Progenitor cell of endocrine pancreas (in vitro differentiated cells): ENCODE measurements at regions not wholly inside any gene's neighbourhood (a gene's known extent, or its start where the extent isn't known, plus 50 kb on each side); places are given as distances from the start of the nearest gene placed in this dataset.
"Not testable (repeated sequence)": the region's sequence is repeated elsewhere in the genome, so short reads cannot be mapped to it uniquely, and the experiment has no call there.

Experiments used
- DNase-seq: peaks from one replicate; pipeline ENCODE4 v3.0.0; 2021; ENCODE audit warnings: low spot score; ENCODE audit not compliant: unreplicated experiment
- H3K27ac Mint-ChIP-seq: 2 replicates; pipeline ENCODE4 v1.8.0; 2021; ENCODE audit warnings: mild to moderate bottlenecking, moderate library complexity, mixed read lengths
- H3K27me3 Mint-ChIP-seq: 2 replicates; pipeline ENCODE4 v1.8.0; 2021; ENCODE audit warnings: mixed read lengths
- H3K36me3 Mint-ChIP-seq: 2 replicates; pipeline ENCODE4 v1.8.0; 2022; ENCODE audit warnings: mixed read lengths; ENCODE audit not compliant: insufficient read depth
- H3K4me1 Mint-ChIP-seq: 2 replicates; pipeline ENCODE4 v1.8.0; 2021; ENCODE audit warnings: low read depth, mixed read lengths
- H3K4me3 Mint-ChIP-seq: 2 replicates; pipeline ENCODE4 v1.8.0; 2021; ENCODE audit warnings: low read depth, mild to moderate bottlenecking, moderate library complexity, mixed read lengths
- H3K9me3 Mint-ChIP-seq: 2 replicates; pipeline ENCODE4 v1.8.0; 2021; ENCODE audit warnings: low read depth, mixed read lengths
- TF ChIP-seq, protein P1 (sequence below): fragments of 200-600 bp; sonication (generic); IDR thresholded peaks from one replicate; pipeline ENCODE4 v1.5.0; 2021; ENCODE audit warnings: antibody characterized with exemption, mild to moderate bottlenecking; ENCODE audit not compliant: unreplicated experiment

DNA sequence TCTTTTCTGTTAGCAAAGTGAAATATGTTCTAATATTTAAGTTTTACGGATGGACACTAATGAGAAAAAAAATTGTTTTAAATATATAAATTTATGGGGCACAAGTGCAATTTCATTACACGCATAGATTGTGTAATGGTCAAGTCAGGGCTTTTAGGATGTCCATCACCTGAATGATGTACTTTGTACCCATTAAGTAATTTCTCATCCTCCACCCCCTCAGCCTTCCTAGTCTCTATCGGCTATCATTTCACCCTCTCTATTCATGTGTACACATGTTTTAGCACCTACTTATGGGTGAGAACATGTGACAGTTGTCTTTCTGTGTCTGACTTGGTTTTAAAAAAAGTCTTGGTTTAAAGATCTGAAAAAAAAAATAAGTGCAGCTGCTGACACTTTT, 616.0 kb downstream of the IQCM start:
- Mint-ChIP-seq H3K9me3 (no peaks in the 10 kb centered on the region), H3K27me3 (peaks cover 2% of the 10 kb centered on the region), H3K27ac (no peak overlapping the region), H3K4me3 (no peak overlapping the region), H3K4me1 (no peaks in the 10 kb centered on the region), H3K36me3 (no peaks in the 10 kb centered on the region)
- DNase-seq = no peak
- TF ChIP-seq, protein P1, sequence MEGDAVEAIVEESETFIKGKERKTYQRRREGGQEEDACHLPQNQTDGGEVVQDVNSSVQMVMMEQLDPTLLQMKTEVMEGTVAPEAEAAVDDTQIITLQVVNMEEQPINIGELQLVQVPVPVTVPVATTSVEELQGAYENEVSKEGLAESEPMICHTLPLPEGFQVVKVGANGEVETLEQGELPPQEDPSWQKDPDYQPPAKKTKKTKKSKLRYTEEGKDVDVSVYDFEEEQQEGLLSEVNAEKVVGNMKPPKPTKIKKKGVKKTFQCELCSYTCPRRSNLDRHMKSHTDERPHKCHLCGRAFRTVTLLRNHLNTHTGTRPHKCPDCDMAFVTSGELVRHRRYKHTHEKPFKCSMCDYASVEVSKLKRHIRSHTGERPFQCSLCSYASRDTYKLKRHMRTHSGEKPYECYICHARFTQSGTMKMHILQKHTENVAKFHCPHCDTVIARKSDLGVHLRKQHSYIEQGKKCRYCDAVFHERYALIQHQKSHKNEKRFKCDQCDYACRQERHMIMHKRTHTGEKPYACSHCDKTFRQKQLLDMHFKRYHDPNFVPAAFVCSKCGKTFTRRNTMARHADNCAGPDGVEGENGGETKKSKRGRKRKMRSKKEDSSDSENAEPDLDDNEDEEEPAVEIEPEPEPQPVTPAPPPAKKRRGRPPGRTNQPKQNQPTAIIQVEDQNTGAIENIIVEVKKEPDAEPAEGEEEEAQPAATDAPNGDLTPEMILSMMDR = no peak

DNA sequence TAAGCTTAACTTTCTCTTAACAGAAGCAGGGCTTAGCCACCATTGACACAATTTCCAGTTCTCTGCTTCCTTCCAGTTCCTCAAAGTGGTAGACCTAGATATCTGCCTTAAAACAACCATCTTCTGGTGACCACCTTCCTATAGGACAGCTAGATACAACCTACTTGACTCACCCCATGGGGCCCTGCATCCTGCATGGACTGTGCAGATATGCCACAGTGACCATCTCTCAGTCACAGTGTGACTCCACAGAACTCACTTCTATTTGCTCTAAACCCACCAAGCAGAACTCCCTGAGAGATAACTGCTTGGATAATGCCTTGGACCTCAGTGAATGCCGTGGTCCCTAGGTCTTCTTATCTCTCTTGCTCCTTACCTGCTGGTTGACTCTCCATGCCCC, 621.6 kb downstream of the IQCM start:
- TF ChIP-seq, protein P1 = no peak
- H3K27me3 Mint-ChIP-seq = peaks cover 2% of the 10 kb centered on the region
- no peaks in the 10 kb centered on the region for H3K36me3 Mint-ChIP-seq
- no peaks in the 10 kb centered on the region for H3K4me1 Mint-ChIP-seq
- H3K27ac Mint-ChIP-seq = no peak overlapping the region
- DNase-seq = no peak
- no peaks in the 10 kb centered on the region for H3K9me3 Mint-ChIP-seq
- H3K4me3 Mint-ChIP-seq = no peak overlapping the region

DNA sequence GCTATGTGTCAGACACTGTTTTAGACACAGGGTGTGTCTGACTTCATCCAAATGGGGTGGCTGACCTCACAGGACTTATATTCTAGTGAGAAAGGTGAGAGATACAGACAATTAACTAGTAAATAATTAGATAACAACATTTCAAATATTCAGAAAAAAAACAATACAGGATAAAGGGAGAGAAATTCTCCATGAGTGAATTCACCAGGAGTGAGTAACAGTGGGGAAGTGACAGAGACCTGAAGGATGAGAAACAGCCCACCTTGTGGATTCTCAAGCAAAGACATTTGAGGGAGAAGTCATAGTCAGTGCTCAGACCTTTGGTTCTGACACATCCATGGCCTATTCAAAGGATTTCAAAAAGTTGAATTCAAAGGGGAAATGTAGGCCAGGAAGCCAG, 627.9 kb downstream of the IQCM start:
- no peak for DNase-seq
- Mint-ChIP-seq H3K27ac (no peak overlapping the region), H3K36me3 (no peaks in the 10 kb centered on the region), H3K4me1 (no peaks in the 10 kb centered on the region), H3K9me3 (no peaks in the 10 kb centered on the region), H3K4me3 (no peak overlapping the region), H3K27me3 (no peaks in the 10 kb centered on the region)
- TF ChIP-seq, protein P1 = no peak

DNA sequence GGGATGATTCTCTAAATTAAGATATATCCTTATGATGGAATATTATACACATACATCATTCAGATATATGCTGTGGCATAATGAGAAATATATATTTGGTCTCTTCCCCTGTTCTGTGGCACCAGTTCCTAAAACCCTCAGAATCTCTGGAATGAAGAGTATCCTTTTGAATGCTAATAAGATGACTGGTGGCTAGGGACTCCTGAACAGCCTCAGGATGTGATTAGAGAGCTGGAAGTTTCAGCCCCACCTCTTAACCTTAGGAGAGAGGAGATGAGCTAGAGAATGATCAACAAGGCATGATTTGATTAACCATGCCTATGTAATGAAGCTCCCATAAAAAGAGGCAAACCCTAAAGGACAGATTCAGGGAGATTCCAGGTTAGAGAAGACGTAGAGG, 632.0 kb downstream of the IQCM start:
- DNase-seq = no peak
- Mint-ChIP-seq H3K4me3 (no peak overlapping the region), H3K4me1 (no peaks in the 10 kb centered on the region), H3K27me3 (no peaks in the 10 kb centered on the region), H3K36me3 (no peaks in the 10 kb centered on the region), H3K9me3 (peaks cover 16% of the 10 kb centered on the region), H3K27ac (no peak overlapping the region)
- TF ChIP-seq, protein P1 = no peak

DNA sequence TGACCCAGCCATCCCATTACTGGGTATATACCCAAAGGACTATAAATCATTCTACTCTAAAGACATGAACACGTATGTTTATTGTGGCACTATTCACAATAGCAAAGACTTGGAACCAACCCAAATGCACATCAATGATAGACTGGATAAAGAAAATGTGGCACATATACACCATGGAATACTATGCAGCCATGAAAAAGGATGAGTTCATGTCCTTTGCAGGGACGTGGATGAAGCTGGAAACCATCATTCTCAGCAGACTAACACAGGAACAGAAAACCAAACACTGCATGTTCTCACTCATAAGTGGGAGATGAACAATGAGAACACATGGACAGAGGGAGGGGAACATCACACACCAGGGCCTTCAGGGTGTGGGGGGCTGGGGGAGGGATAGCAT, 634.2 kb downstream of the IQCM start:
- H3K4me3 Mint-ChIP-seq, H3K27me3 Mint-ChIP-seq, H3K4me1 Mint-ChIP-seq, DNase-seq, H3K36me3 Mint-ChIP-seq, H3K27ac Mint-ChIP-seq: not testable (repeated sequence)
- peaks cover 20% of the 10 kb centered on the region for H3K9me3 Mint-ChIP-seq

DNA sequence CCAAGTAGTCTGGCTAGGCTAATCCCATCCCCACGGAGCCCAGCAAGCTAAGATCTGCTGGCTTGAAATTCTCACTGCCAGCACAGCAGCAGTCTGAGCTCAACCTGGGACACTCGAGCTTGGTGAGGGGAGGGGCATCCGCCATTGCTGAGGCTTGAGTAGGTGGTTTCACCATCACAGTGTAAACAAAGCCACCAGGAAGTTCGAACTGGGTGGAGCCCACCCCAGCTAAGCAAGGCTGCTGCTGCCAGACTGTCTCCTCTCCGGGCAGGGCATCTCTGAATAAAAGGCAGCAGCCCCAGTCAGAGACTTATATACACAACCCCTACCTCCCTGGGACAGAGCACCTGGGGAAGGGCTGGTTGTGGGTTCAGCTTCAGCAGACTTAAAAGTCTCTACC, 639.6 kb downstream of the IQCM start:
- Mint-ChIP-seq H3K4me3 (no peak overlapping the region), H3K36me3 (no peaks in the 10 kb centered on the region), H3K9me3 (peaks cover 18% of the 10 kb centered on the region), H3K27me3 (no peaks in the 10 kb centered on the region), H3K4me1 (no peaks in the 10 kb centered on the region), H3K27ac (no peak overlapping the region)
- TF ChIP-seq, protein P1 = no peak
- no peak for DNase-seq
